Glutamatergic neuron (in vitro differentiated cells): ENCODE measurements at regions not wholly inside any gene's neighbourhood (a gene's known extent, or its start where the extent isn't known, plus 50 kb on each side); places are given as distances from the start of the nearest gene placed in this dataset.

Source experiments
- DNase-seq: peaks from one replicate; pipeline ENCODE4 v3.0.0; 2022
- H3K27ac Mint-ChIP-seq: one replicate; pipeline ENCODE4 v1.8.0; 2020; ENCODE audit warnings: mild to moderate bottlenecking, mixed read lengths, inconsistent platforms; ENCODE audit not compliant: unreplicated experiment
- H3K27me3 Mint-ChIP-seq: one replicate; pipeline ENCODE4 v1.8.0; 2020; ENCODE audit warnings: mild to moderate bottlenecking, moderate library complexity, mixed read lengths, inconsistent platforms; ENCODE audit not compliant: unreplicated experiment
- H3K36me3 Mint-ChIP-seq: one replicate; pipeline ENCODE4 v1.8.0; 2020; ENCODE audit warnings: mild to moderate bottlenecking, mixed read lengths, inconsistent platforms; ENCODE audit not compliant: unreplicated experiment
- H3K4me1 Mint-ChIP-seq: one replicate; pipeline ENCODE4 v1.8.0; 2020; ENCODE audit warnings: mild to moderate bottlenecking, low read depth, mixed read lengths, inconsistent platforms; ENCODE audit not compliant: unreplicated experiment
- H3K4me3 Mint-ChIP-seq: one replicate; pipeline ENCODE4 v1.8.0; 2020; ENCODE audit warnings: mild to moderate bottlenecking, mixed read lengths, inconsistent platforms; ENCODE audit not compliant: unreplicated experiment
- H3K9me3 Mint-ChIP-seq: one replicate; pipeline ENCODE4 v1.8.0; 2020; ENCODE audit warnings: mild to moderate bottlenecking, moderate library complexity, mixed read lengths, inconsistent platforms; ENCODE audit not compliant: unreplicated experiment
- TF ChIP-seq, protein P1 (sequence below): fragments of 200-600 bp; sonication (generic); IDR thresholded peaks from one replicate; pipeline ENCODE4 v1.5.0; 2021; ENCODE audit not compliant: partially characterized antibody, unreplicated experiment

DNA sequence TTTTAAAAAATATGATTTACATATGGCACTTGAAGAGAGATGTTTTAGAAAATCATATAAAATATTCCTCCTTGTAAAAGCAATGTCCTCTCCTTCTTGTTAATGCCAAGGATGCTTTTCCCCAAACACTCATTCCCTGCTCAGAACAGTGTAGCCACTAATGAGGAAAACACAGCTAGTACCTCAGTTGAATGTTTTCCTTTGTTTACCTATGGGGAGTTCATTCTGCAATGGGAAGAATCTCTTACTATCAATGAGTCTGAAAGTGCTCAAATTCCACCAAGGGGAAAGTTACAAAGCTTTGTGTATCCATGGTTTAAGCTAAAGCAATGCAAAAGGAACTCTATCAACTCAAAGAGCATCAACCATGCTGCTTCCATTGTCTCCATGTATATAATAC, 221.9 kb upstream of the ADGRL2 start:
- DNase-seq, result no peak
- H3K4me1 Mint-ChIP-seq, result no peaks in the 10 kb centered on the region
- TF ChIP-seq, protein P1, sequence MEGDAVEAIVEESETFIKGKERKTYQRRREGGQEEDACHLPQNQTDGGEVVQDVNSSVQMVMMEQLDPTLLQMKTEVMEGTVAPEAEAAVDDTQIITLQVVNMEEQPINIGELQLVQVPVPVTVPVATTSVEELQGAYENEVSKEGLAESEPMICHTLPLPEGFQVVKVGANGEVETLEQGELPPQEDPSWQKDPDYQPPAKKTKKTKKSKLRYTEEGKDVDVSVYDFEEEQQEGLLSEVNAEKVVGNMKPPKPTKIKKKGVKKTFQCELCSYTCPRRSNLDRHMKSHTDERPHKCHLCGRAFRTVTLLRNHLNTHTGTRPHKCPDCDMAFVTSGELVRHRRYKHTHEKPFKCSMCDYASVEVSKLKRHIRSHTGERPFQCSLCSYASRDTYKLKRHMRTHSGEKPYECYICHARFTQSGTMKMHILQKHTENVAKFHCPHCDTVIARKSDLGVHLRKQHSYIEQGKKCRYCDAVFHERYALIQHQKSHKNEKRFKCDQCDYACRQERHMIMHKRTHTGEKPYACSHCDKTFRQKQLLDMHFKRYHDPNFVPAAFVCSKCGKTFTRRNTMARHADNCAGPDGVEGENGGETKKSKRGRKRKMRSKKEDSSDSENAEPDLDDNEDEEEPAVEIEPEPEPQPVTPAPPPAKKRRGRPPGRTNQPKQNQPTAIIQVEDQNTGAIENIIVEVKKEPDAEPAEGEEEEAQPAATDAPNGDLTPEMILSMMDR, result no peak
- no peak overlapping the region for H3K27ac Mint-ChIP-seq
- H3K36me3 Mint-ChIP-seq, result no peaks in the 10 kb centered on the region
- peaks cover 1% of the 10 kb centered on the region for H3K27me3 Mint-ChIP-seq
- H3K4me3 Mint-ChIP-seq, result no peak overlapping the region
- no peaks in the 10 kb centered on the region for H3K9me3 Mint-ChIP-seq

- TF ChIP-seq, protein P1, result no peak
- H3K27me3 Mint-ChIP-seq, result no peaks in the 10 kb centered on the region
- H3K36me3 Mint-ChIP-seq, result no peaks in the 10 kb centered on the region
- no peaks in the 10 kb centered on the region for H3K9me3 Mint-ChIP-seq
- H3K4me3 Mint-ChIP-seq, result no peak overlapping the region
- no peaks in the 10 kb centered on the region for H3K4me1 Mint-ChIP-seq
- DNase-seq, result no peak
- no peak overlapping the region for H3K27ac Mint-ChIP-seq
These were observed 223.6 kb upstream of the ADGRL2 start for GRCh38 chr1:81577004-81577697.

GRCh38 chr1:81574408-81574807, 226.3 kb upstream of the ADGRL2 start:
- DNase-seq, result no peak
- H3K36me3 Mint-ChIP-seq, result no peaks in the 10 kb centered on the region
- TF ChIP-seq, protein P1, result no peak
- no peaks in the 10 kb centered on the region for H3K4me1 Mint-ChIP-seq
- no peak overlapping the region for H3K27ac Mint-ChIP-seq
- no peak overlapping the region for H3K4me3 Mint-ChIP-seq
- H3K9me3 Mint-ChIP-seq, result no peaks in the 10 kb centered on the region
- H3K27me3 Mint-ChIP-seq, result no peaks in the 10 kb centered on the region

GRCh38 chr1:81573458-81573857, 227.3 kb upstream of the ADGRL2 start:
- Mint-ChIP-seq H3K4me3 (no peak overlapping the region), H3K9me3 (no peaks in the 10 kb centered on the region), H3K27ac (no peak overlapping the region), H3K4me1 (no peaks in the 10 kb centered on the region), H3K36me3 (no peaks in the 10 kb centered on the region), H3K27me3 (no peaks in the 10 kb centered on the region)
- TF ChIP-seq, protein P1, result no peak
- DNase-seq, result no peak

GRCh38 chr1:81571946-81572345, 228.8 kb upstream of the ADGRL2 start:
- DNase-seq, result no peak
- Mint-ChIP-seq H3K9me3 (no peaks in the 10 kb centered on the region), H3K27ac (no peak overlapping the region), H3K4me1 (no peaks in the 10 kb centered on the region), H3K36me3 (no peaks in the 10 kb centered on the region), H3K4me3 (no peak overlapping the region), H3K27me3 (no peaks in the 10 kb centered on the region)
- TF ChIP-seq, protein P1, result no peak
